GM18499 (cell line): ENCODE measurements at regions not wholly inside any gene's neighbourhood (a gene's known extent, or its start where the extent isn't known, plus 50 kb on each side); places are given as distances from the start of the nearest gene placed in this dataset.

Source experiments
- ATAC-seq: cut with Tn5 transposase; IDR thresholded peaks from one replicate; pipeline ENCODE4 v1.9.1; 2021; ENCODE audit warnings: moderate number of reproducible peaks; ENCODE audit not compliant: insufficient read depth, unreplicated experiment

DNA sequence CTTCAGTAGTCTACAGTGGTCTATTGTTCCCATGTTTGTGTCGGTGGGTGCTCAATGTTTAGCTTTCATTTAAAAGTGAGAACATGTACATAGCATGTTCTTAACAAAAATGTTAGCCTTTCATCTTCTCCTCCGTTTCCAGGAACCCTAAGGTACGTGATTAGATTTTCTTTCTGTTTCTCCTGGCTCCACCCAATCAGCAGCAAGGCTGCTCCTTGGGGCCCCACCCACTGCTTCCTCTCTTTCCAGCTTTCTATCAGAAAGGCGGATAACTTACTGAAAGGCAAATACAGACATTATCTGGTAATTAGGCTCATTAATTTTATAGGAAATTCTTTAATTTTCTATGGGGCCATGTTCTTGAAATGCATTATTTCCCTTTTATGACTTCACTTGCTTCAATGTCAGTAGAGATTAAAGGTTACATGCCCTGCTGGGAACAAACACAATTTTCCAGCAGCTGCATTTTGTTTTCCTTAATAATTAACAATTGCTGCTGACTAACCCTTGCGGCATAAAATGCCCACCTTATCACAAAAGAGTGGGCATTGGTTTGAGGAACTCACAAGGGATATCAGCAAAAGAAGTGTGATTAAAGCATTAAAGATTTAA lies 324.9 kb upstream of the SNX7 start:
- no peak for ATAC-seq

DNA sequence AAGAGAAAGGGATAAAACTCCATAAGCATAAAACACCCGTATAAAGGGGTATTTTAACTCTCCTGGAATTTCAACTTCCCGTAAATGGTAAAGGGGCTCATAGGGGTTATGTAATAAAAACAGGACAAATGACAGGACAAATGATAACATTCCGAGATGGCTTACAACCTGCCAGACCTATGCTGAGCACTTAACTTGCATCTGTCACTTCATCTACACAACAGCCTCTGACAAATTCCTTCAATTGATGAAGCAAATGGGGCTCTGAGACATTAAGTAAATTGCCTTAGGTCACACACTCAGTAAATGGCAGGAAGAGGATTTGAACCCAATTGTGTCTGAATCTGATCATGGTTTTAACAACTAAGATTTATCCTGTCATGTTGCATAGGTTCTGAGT lies 327.6 kb upstream of the SNX7 start:
- ATAC-seq = no peak

DNA sequence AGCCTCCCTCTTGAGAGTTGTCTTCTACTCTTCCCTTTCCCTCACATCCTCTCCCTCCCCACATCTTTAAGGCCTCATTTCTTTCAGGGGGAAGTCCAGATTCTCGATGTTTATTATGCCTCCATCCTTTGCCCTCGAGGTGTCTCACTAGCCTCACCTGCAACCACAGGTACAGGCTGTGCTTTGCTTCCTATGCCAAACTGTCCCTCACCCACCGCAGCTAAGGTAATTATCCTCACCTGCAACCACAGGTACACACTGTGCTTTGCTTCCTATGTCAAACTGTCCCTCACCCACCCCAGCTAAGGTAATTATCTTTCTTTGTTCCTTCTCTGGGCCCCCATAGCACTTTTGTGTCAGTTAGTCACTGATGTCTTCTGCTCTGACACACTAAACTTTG lies 328.1 kb upstream of the SNX7 start:
- no peak for ATAC-seq

DNA sequence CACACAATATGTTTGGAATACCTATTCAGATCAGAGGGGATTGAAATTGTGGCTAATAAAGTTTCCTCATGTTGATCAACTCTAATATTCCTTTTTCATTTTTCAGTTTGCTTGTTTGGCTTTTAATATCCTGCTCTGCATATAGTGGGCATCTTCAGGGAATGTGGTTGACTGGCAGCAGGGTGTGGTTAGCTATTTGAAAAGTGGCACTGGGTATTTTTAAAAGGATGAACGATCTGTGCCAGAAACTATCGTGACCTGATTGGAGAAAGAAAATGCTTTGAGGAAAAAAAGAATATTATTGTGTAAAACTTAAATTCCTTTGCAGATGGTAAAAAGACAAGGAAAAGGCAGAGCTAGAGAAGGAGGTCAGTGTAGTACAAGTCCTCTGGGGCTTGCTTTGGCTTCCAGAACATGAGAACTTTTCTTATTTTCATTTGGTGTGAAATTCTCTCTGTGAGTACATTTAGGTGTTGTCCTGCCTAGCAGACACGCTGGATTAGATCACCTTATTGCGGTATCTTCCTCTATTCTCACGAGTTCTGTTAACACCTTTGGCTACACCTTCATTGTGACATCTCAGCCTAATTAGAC lies 329.7 kb upstream of the SNX7 start:
- no peak for ATAC-seq

DNA sequence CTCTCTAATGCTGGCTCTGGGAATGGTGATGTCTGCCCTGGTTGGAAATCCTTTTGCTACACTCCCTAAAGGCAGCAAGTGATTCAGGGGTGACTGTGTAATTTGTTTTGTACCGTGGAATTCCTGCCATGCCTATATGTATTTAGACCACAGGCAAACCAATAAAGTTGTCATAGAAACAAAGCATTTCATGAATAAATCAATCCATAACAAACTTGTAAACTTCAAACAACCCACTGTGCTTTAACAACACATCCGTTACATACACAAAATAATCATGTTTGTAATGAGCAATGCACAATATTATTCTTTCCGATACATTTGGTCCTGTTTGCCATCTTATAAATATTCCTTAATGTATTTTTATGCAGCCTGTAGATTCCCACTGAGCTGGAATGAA lies 330.3 kb upstream of the SNX7 start:
- no peak for ATAC-seq

DNA sequence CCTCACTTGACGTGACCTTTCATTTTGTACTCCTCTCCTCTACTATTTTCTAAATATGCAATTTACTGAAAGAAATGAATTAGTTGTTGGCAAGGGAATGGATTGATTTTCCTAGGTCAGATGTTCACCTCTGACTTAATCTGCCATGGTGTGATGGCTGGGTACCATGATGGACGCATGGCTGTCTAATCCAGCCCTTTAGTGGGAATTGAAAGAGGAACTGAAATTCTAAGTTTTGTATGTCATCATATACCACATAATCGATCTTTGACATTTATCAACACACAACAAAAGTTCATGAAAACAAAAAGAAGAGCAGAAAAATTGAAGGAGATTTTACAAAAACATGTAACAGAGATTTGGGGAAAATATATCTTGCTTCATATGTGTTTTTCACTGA lies 331.3 kb upstream of the SNX7 start:
- no peak for ATAC-seq

DNA sequence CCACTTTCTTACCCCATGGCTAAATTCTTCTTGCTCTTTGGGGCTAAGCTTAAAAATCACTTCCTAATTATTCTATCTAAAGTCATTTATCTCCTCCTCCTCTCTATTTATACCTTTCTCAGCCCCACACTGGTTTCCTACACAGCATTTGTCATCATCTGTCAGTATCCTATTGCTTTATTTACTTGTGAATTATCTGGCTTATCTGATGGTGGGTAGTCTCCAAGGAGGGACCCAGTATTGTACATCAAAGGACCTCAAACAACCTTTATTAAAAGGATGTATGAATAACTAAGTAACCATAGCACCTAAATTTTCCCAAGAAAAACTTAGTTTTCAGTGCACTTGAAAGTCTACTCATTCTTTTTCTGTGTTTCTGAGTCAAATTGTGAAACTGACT lies 332.7 kb upstream of the SNX7 start:
- no peak for ATAC-seq

DNA sequence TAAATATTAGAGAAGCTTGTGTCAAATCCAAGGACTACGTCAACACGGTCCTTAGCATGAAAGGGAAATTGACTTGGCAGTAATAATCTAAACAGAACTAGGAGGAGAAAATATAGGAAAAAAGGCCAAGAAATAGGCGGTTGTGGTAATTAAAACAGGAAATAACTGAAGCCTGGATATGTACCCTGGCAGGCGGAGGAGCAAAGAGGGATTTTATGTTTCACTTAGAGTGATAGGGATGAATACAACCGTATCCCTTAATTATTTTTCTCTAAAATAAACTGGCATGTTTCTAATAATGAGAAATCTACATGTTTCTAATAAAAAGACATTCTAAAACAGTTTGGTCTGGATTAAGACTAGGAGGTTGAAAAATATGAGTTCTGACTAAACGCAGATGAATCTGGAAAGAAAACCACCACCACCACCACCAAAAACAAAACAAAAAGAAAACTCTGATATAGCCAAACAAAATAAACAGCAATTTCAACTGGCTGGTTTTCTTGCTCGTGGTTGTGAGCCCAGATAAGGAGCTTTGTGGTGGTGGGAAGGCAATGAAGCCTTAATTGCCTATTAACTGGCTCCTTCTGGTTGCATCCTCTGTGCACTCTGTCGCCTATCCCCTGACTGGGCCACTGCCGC lies 334.2 kb upstream of the SNX7 start:
- no peak for ATAC-seq

DNA sequence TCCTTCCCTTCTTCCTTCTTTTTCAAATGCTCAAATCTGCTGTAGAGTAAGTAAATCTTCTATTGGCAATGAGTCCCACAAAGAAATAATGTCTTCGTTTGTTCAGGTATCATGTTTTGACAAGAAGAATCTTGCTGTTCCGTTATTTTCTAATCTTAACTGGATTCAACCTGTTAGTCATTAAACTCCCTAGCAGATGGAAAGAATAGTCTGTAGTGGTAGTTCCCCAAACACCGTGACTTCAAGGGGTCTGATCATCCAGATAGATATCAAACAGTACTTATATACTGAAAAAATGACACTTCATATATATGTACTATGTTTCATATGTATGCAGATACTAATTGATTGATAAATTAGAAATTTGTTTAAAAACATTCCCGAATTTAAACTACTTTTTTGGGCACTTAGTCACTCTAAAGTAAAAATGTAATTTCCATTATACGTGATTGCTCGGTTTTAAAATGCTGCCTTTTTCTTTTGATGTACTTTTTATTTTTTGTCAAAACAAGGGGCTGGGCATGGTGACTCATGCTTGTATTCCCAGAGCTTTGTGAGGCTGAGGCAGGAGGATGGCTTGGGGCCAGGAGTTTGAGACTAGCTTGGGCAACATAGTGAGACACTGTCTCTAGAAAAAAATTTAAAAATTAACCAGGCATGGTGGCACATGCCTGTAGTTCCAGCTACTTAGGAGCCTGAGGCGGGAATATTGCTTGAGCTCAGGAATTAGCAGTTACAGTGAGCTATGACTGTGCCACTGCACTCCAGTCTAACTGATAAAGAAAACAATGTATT lies 335.7 kb upstream of the SNX7 start:
- ATAC-seq = no peak

DNA sequence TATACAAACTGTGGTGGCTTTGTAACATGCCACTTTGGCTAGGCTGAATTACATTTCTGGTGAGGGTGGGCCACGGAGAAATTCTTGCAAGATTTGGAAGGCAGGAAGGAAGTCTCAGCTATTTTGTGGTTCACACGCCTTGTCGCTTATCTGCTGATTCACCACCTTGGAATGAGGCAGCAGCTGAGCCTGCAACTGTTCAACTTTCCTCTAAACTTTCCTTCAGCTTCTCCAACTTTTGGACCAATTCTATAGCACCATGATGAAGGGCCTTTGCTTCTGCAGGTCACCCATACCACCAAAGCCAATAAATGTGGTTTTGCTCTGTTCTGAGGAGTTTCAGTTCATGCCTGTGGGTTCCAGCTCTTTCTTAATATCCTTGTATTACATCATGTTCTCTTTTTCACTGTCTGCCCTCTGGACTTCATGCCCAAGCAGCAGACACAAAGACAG lies 337.6 kb upstream of the SNX7 start:
- ATAC-seq = no peak

DNA sequence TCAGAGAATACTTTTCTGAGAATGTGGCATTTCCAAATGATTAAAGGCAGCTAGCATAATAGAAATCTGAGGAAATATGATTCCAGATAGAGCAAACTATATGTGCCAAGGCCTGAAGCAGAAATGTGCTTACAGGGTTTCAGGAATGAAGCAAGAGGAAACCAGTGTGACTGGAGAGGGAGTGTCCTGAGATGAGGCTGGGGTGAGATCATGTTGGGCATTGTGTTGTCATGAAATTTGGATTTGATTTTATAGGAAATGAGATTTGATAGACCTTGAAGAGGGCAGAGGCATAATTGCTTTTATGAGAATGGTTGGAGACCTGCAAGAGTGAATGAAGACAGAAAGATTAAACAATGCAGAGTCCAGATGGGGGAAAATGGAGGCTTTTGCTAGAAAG lies 338.1 kb upstream of the SNX7 start:
- ATAC-seq = no peak

DNA sequence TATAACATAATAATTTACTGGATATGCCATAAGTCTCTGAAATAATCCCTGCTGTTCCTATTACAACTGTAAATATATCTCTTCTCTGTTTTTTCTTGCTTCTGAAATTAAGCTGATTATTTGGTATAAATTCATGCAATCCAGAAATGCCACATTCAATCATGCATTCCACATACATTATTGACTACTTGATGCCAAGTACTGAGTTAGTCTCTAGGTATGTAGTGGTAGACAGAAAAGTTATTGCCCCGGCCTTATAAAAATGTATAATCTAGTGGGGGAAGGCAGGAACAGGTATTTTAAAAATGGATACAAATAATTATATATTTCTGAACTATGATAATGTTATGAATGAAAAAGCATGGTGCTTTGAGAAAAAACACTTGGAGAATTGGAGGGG lies 338.6 kb upstream of the SNX7 start:
- ATAC-seq = no peak

DNA sequence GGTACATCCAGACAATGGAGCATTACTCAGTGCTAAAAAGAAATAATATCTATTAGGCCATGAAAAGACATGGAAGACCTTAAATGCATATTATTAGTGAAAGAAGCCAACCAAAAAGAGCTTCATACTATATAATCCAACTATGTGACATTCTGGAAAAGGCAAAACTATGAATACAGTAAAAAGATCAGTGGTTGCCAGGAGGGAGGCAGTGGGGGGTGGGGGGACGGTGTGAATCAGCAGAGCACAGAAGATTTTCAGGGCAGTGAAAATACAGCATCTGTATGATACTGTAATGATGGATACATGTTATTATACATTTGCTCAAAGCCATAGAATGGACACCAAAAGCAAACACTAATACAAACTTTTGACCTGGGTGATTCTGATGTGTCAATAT lies 339.4 kb upstream of the SNX7 start:
- ATAC-seq = no peak

DNA sequence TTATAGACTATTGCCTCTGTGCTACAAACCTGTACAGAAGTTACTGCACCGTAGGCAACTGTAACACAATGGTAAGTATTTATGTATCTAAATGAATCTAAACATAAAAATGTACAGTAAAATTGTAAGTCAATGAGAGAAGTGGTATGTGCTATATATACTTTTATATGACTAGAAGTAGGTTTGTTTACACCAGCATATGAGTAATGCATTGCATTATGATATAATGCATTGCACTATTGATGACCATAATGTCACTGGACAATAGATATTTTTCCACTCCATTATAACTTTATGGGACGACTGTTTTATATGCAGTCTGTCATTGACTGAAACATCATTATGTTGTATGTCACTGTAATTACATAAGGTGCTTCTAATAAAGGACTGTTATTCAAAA lies 340.3 kb upstream of the SNX7 start:
- no peak for ATAC-seq

DNA sequence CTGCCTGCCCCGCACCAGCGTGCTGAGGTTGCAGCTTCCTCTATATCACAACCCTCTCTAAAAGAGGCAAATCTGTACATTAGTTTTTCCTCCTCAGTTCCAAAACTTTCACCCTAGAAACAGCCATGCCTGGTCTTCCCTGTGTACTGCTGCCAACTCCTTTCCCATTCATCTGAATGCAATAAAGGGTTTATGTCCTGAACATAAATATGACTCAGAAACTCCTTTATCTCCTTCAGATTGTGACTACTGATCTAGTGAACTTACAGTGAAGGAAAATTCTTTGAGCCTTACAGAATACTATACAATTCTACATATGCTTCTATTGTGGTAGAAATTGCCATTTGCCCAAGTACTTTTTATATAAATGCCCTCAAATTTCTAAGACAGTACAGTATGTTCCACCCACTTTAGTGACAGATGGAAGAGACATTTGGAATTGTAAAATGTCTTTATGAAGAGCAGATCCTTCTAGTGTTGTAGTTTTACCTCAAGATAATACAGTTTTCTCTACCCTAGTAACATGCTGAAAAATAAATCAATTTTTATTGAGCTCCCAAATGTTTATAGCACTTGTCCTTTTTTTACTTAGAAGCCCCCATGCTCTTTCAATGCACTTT lies 345.1 kb upstream of the SNX7 start:
- ATAC-seq = no peak

DNA sequence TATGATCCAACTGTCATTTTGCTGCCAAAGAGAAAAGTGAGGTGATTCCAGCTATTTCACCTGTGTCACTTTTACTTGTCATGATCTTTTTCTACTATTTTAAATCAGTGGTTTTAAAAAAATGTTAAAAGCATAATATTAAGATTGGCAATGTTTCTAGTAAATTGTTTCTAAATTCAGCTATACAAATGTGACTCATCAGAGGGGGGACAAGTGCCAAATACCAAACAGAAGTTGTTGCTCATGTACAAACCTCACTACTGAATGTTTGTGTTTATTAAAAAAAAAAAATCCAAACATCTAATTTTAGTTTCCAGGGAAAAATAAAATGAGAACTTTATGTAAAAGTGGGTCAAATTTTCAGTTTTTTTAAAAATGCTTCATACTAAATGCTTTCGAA lies 346.2 kb upstream of the SNX7 start:
- no peak for ATAC-seq

DNA sequence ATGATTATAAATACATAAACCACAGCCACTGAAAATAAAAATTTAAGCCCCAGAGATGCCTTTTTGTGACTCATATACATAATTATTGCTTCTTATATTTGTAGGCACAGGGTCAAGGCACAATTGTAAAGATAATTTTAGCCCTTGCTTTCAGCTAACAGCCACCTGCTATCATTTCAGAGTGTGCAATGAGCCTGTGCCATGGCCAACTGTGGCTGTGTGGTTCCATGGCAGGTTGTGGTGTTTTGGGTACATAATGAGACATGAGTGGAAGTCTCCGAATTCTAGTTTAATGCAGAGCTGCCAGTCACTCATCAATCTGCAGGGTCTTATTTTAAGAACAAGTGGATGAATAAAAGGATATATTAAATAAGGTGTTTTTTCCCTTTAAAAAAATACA lies 346.9 kb upstream of the SNX7 start:
- no peak for ATAC-seq

DNA sequence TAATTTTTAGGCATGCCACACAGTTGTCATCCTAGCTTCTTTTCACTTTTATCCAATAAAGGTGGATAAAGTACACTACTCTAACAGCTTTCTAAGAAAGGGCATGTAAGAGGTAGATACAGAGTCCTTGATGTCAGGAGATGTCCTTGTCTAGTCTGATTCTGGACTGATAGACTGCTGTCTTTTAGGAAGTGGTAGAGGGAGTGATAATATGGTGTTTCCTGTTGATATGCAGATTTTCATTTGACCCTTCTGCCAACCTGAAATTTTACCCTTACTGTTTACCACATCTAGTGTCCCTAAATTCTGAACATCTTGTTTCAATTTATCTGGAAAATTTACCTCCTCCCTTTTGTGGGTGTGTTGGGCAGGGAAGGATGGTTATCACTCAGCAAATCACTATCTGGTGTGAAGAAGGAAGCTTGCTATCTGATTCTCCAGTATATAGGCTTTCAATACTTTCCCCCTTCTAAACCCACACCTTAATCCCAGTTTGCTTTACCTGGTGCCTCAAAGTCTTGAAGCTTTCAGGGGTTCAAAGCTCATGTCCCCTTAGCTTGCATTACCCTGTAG lies 354.9 kb upstream of the SNX7 start:
- no peak for ATAC-seq

DNA sequence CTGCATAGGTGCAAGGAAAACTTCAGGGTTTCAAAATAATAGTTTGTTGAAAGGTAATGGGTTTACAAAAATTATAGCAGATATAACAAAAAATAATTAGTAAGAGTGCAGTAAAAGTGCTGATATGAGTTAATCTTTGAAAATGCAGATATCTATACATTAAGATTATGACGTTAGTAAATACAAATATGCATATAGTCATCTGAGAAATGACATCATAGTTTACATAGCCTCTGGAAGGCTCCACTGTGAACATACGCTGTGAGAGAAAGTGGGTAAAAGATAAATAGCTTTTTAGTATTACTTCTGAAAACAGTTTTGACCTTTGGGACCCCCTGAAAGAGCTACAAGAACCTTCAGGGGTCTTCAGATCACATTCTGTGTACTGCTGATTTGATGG lies 356.2 kb upstream of the SNX7 start:
- ATAC-seq = no peak

DNA sequence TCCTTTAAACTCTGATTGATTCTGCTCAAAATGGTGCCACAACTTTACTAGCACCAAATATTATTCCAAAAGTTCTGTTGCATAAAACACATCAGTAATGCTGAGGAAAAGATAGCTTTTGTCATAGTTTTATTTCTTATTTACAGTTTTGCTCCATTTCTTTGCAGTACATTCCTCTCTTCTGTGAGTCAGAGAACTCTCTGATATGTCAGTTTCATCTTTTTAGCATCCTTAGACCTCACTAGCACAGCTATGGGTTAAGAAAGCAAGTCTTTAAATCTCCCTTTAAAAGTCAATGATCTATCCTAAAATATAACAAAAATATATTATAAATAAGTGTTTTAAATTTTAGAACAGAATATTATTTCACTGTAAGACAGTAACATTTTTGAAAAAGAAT lies 356.6 kb upstream of the SNX7 start:
- ATAC-seq = no peak

DNA sequence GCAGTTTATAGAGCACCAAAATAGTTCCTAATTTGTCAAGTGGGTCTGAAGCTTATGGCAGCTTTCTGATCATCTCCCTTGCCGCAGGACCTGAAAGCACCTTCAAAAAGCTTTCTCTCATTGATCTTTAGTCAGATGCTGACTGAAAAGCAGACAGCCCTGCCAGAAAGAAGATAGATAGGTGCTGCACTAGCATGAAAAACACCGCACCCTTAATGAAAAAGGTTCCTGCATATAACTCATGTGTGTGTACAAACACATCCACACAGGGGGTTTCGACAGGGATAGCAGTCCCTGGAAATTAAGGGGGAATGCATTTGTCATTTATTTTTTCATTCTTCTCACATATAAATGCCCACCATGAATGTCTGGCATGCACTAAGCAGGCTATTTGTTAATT lies 361.7 kb upstream of the SNX7 start:
- ATAC-seq = no peak
